SK-N-MC (cell line): ENCODE measurements at regions not wholly inside any gene's neighbourhood (a gene's known extent, or its start where the extent isn't known, plus 50 kb on each side); places are given as distances from the start of the nearest gene placed in this dataset.

Source experiments
- DNase-seq: peaks from one replicate; pipeline ENCODE4 v3.0.0-alpha.2; 2011; ENCODE audit warnings: low read depth, low spot score
- H3K27ac ChIP-seq: fragments of 200-600 bp; sonication (generic); 2 replicates; pipeline ENCODE4 v1.5.1; 2016; ENCODE audit warnings: mixed run types
- H3K36me3 ChIP-seq: fragments of 200-600 bp; sonication (generic); 2 replicates; pipeline ENCODE4 v1.6.1; 2017; ENCODE audit warnings: antibody characterized with exemption, low read length, mixed read lengths; ENCODE audit not compliant: insufficient read depth
- H3K4me3 ChIP-seq: fragments of 200-600 bp; sonication (generic); 2 replicates; pipeline ENCODE4 v1.5.1; 2016
- H3K9ac ChIP-seq: fragments of 200-600 bp; sonication (generic); 2 replicates; pipeline ENCODE4 v1.8.0; 2017; ENCODE audit warnings: mixed run types, mixed read lengths; ENCODE audit not compliant: insufficient read length
- H3K9me3 ChIP-seq: fragments of 200-600 bp; sonication (generic); 2 replicates; pipeline ENCODE4 v1.6.1; 2017; ENCODE audit warnings: low read depth, mild to moderate bottlenecking, antibody characterized with exemption, low read length, moderate library complexity, mixed read lengths
- EZH2 ChIP-seq: fragments of 200-600 bp; sonication (generic); IDR thresholded peaks from one replicate; pipeline ENCODE4 v1.6.1; 2017; ENCODE audit warnings: antibody characterized with exemption
- FOXP2 ChIP-seq: optimal IDR thresholded peaks from 2 replicates; pipeline ENCODE3; 2011; ENCODE audit warnings: mild to moderate bottlenecking, moderate library complexity; ENCODE audit not compliant: insufficient read depth; ENCODE audit errors: extremely low read length, control extremely low read depth
- POLR2AphosphoS5 ChIP-seq: IDR thresholded peaks from 2 replicates; pipeline ENCODE4 v1.6.1; 2012; ENCODE audit warnings: mild to moderate bottlenecking, low read depth, low read length, borderline replicate concordance

DNA sequence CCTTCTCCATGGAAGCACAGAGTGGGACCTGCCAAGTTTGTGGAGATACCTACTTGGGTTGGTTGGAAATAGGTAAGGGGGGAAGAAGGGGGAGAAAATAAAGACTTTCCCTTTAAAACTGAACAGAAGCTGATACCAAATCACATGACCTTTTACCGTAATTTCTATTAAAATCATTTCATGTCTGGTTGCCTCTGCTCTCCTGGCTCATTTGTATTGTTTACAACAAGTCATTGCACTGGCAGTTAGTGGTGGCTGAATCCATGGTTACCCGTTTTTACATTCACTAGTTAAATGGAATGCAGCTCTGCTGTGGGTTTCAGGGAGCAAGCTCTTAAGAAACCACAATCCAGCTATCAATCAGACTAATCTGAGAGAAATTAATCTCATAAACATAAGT is 353.7 kb upstream of the ESRRG start:
- Histone ChIP-seq H3K4me3 (no peak overlapping the region), H3K36me3 (no peaks in the 10 kb centered on the region), H3K9me3 (no peaks in the 10 kb centered on the region), H3K27ac (no peak overlapping the region), H3K9ac (no peak overlapping the region)
- TF ChIP-seq POLR2AphosphoS5 (no peak), FOXP2 (no peak), EZH2 (no peak)
- DNase-seq: no peak

DNA sequence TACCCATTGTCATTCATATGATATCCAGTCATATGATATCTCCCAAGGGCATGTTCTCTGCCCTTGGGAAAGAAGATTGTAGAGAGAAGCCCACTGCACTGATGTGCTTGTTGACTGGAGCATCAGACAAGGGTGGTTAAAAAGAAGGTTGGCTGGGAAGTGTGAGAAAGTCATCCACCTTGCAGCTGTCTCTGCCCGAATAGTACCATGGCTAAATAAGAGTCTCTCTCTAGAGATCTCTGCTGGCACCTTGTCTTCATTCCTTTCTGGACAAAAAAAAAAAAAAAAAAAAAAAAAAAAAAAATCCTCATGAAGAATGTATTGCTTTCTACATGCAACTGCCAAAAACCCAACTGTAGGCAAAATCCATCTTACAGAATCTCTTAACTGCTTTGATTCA is 349.7 kb upstream of the ESRRG start:
- DNase-seq: no peak
- H3K4me3 ChIP-seq: no peak overlapping the region
- no peak overlapping the region for H3K27ac ChIP-seq
- no peak overlapping the region for H3K9ac ChIP-seq
- TF ChIP-seq EZH2 (no peak), FOXP2 (no peak), POLR2AphosphoS5 (no peak)
- no peaks in the 10 kb centered on the region for H3K9me3 ChIP-seq
- no peaks in the 10 kb centered on the region for H3K36me3 ChIP-seq

DNA sequence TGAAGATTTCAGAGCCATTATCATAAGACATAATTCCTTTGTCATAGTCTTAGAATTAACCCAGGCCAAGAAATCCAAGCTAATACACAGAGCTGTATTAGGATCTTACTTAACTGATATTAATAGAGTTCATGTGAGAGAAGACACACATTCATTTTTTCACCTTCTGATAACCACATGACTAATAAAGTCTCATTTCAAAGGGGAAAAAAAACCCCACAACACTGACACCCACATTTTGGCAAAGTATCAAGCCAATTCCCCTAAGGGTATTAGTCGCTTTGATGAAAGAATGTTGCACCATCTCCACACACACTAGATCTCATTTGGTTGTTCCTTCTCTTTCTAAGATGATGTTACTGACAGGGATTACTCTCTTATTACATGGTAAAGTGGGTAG is 344.4 kb upstream of the ESRRG start:
- Histone ChIP-seq H3K27ac (no peak overlapping the region), H3K36me3 (no peaks in the 10 kb centered on the region), H3K4me3 (no peak overlapping the region), H3K9me3 (no peaks in the 10 kb centered on the region), H3K9ac (no peak overlapping the region)
- DNase-seq: no peak
- TF ChIP-seq FOXP2: no peak
- TF ChIP-seq POLR2AphosphoS5: no peak
- TF ChIP-seq EZH2: no peak

- TF ChIP-seq FOXP2 (no peak), EZH2 (no peak), POLR2AphosphoS5 (no peak)
- H3K9ac ChIP-seq: no peak overlapping the region
- H3K27ac ChIP-seq: no peak overlapping the region
- no peaks in the 10 kb centered on the region for H3K36me3 ChIP-seq
- no peak for DNase-seq
- H3K9me3 ChIP-seq: no peaks in the 10 kb centered on the region
- no peak overlapping the region for H3K4me3 ChIP-seq
Observed at GRCh38 chr1:217066794-217067193, 343.6 kb upstream of the ESRRG start.

- Histone ChIP-seq H3K36me3 (no peaks in the 10 kb centered on the region), H3K9ac (no peak overlapping the region), H3K9me3 (no peaks in the 10 kb centered on the region), H3K27ac (no peak overlapping the region), H3K4me3 (no peak overlapping the region)
- DNase-seq: no peak
- TF ChIP-seq POLR2AphosphoS5: no peak
- no peak for TF ChIP-seq FOXP2
- TF ChIP-seq EZH2: no peak
Observed at GRCh38 chr1:217063172-217063908, 340.1 kb upstream of the ESRRG start.

DNA sequence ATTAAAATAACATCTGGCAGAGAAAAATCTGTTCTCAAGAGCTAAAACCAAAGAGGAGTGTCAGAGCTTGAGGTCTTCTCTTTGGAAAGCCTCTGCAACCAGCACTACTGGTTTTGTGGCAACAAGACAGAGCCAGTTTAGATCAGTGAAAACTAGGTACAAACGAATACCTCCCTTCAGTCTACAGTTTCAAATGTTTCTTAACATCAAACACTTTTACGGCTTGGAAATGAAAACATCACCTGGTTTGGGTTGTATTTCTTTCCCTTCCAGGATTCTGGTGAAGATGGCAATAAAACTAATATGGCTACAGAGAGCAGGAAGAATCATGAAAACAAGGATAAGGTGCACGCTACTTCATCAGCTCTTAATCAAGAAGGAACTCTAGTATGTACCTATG is 339.4 kb upstream of the ESRRG start:
- DNase-seq: no peak
- Histone ChIP-seq H3K9ac (no peak overlapping the region), H3K27ac (no peak overlapping the region), H3K36me3 (no peaks in the 10 kb centered on the region), H3K4me3 (no peak overlapping the region), H3K9me3 (no peaks in the 10 kb centered on the region)
- TF ChIP-seq FOXP2 (no peak), POLR2AphosphoS5 (no peak), EZH2 (no peak)

DNA sequence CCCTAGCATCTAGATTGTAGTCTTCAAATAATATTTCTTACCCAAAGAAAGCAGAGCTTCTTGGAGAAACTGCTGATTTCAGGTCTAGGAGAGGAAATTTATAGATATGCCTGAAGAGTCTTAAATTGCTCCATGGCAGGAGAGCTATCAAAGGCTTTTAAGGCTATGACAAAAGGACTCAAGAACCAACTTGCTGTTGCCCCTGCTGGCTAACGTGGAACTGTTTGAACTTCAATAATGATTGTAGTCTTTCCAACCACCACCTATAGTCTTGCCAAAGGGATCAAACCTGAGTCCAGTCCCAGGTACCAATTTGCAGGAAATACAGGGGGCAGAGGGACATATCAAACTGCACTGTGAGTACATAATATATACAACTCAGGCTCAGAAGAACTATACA is 336.2 kb upstream of the ESRRG start:
- DNase-seq: no peak
- no peak for TF ChIP-seq EZH2
- TF ChIP-seq FOXP2: no peak
- TF ChIP-seq POLR2AphosphoS5: no peak
- no peak overlapping the region for H3K4me3 ChIP-seq
- H3K9ac ChIP-seq: no peak overlapping the region
- no peak overlapping the region for H3K27ac ChIP-seq
- no peaks in the 10 kb centered on the region for H3K9me3 ChIP-seq
- no peaks in the 10 kb centered on the region for H3K36me3 ChIP-seq

- no peak overlapping the region for H3K27ac ChIP-seq
- no peaks in the 10 kb centered on the region for H3K9me3 ChIP-seq
- DNase-seq: no peak
- H3K36me3 ChIP-seq: no peaks in the 10 kb centered on the region
- TF ChIP-seq EZH2 (no peak), POLR2AphosphoS5 (no peak), FOXP2 (no peak)
- H3K4me3 ChIP-seq: no peak overlapping the region
- no peak overlapping the region for H3K9ac ChIP-seq
Observed at GRCh38 chr1:217053676-217054075, 330.4 kb upstream of the ESRRG start.

GRCh38 chr1:217052626-217053025 is 329.4 kb upstream of the ESRRG start:
- DNase-seq: no peak
- TF ChIP-seq POLR2AphosphoS5 (no peak), EZH2 (no peak), FOXP2 (no peak)
- H3K4me3 ChIP-seq: no peak overlapping the region
- H3K9me3 ChIP-seq: no peaks in the 10 kb centered on the region
- no peak overlapping the region for H3K9ac ChIP-seq
- H3K36me3 ChIP-seq: no peaks in the 10 kb centered on the region
- no peak overlapping the region for H3K27ac ChIP-seq
